WERI-Rb-1 (cell line): ENCODE measurements at regions not wholly inside any gene's neighbourhood (a gene's known extent, or its start where the extent isn't known, plus 50 kb on each side); places are given as distances from the start of the nearest gene placed in this dataset.

ENCODE experiments used
- DNase-seq: peaks from one replicate; pipeline ENCODE4 v3.0.0-alpha.2; 2020
- H3K27ac ChIP-seq: fragments of 250-450 bp; sonication (Bioruptor Pico); 2 replicates; pipeline ENCODE4 v1.5.1; 2020; ENCODE audit warnings: mild to moderate bottlenecking, moderate library complexity
- H3K27me3 ChIP-seq: fragments of 250-450 bp; sonication (Bioruptor Pico); 2 replicates; pipeline ENCODE4 v1.5.1; 2021; ENCODE audit warnings: mild to moderate bottlenecking, low read depth, moderate library complexity; ENCODE audit not compliant: insufficient read depth, severe bottlenecking
- H3K36me3 ChIP-seq: fragments of 250-450 bp; sonication (Bioruptor Pico); 2 replicates; pipeline ENCODE4 v1.5.1; 2020; ENCODE audit warnings: mild to moderate bottlenecking, moderate library complexity
- H3K4me3 ChIP-seq: 2 replicates; pipeline ENCODE4 v1.5.1; 2011; ENCODE audit warnings: low read depth, mild to moderate bottlenecking, control low read depth, low read length
- H3K9me3 ChIP-seq: fragments of 250-450 bp; sonication (Bioruptor Pico); 2 replicates; pipeline ENCODE4 v1.5.1; 2021; ENCODE audit warnings: mild to moderate bottlenecking, moderate library complexity; ENCODE audit not compliant: severe bottlenecking
- CTCF ChIP-seq: IDR thresholded peaks from 2 replicates; pipeline ENCODE4 v1.5.1; 2011; ENCODE audit warnings: low read depth, mild to moderate bottlenecking, control low read depth, inconsistent platforms, low read length

GRCh38 chr6:14638435-14638905 lies 520.9 kb downstream of the CD83 start:
- no peak for TF ChIP-seq CTCF
- Histone ChIP-seq H3K9me3 (no peaks in the 10 kb centered on the region), H3K27me3 (no peaks in the 10 kb centered on the region), H3K36me3 (no peaks in the 10 kb centered on the region), H3K4me3 (peak overlapping the region; percentile 45), H3K27ac (peak overlapping the region; percentile 59)
- no peak for DNase-seq

- 0 out of 2 replicates have a peak, but pooled peaks have one; percentile 1 for TF ChIP-seq CTCF
- Histone ChIP-seq H3K27me3 (no peaks in the 10 kb centered on the region), H3K27ac (peak overlapping the region; percentile 59), H3K4me3 (peak overlapping the region; percentile 45), H3K9me3 (no peaks in the 10 kb centered on the region), H3K36me3 (no peaks in the 10 kb centered on the region)
- peak; percentile 73 for DNase-seq
Observed at GRCh38 chr6:14638906-14639761, 521.6 kb downstream of the CD83 start.

GRCh38 chr6:14639983-14640599 lies 522.5 kb downstream of the CD83 start:
- Histone ChIP-seq H3K27me3 (no peaks in the 10 kb centered on the region), H3K4me3 (peak overlapping the region; percentile 45), H3K9me3 (no peaks in the 10 kb centered on the region), H3K27ac (peak overlapping the region; percentile 59), H3K36me3 (no peaks in the 10 kb centered on the region)
- no peak for DNase-seq
- TF ChIP-seq CTCF: no peak

GRCh38 chr6:14640631-14641030 lies 523.1 kb downstream of the CD83 start:
- Histone ChIP-seq H3K27ac (peak overlapping the region; percentile 59), H3K27me3 (no peaks in the 10 kb centered on the region), H3K36me3 (no peaks in the 10 kb centered on the region), H3K9me3 (no peaks in the 10 kb centered on the region), H3K4me3 (no peak overlapping the region)
- no peak for TF ChIP-seq CTCF
- peak; percentile 85 for DNase-seq

- no peaks in the 10 kb centered on the region for H3K27me3 ChIP-seq
- TF ChIP-seq CTCF: no peak
- no peaks in the 10 kb centered on the region for H3K36me3 ChIP-seq
- no peak overlapping the region for H3K4me3 ChIP-seq
- no peak for DNase-seq
- H3K9me3 ChIP-seq: no peaks in the 10 kb centered on the region
- H3K27ac ChIP-seq: peak overlapping the region; percentile 33
Observed at GRCh38 chr6:14641423-14642135, 524.0 kb downstream of the CD83 start.
